ENCODE measurements at regions not wholly inside any gene's neighbourhood (a gene's known extent, or its start where the extent isn't known, plus 50 kb on each side); places are given as distances from the start of the nearest gene placed in this dataset.
"Not testable (repeated sequence)": the region's sequence is repeated elsewhere in the genome, so short reads cannot be mapped to it uniquely, and the experiment has no call there.

- DNase-seq (ENCODE audit: extremely low read depth, low read depth) = no peak
- no peak for TF ChIP-seq CTCF (IDR thresholded peaks at IDR 0.05; ENCODE audit: low read depth, low read length, missing control alignments)
- no peak overlapping the region for H3K4me3 ChIP-seq (replicated peaks; ENCODE audit: low read depth, low read length)
Observed at GRCh38 chr7:84941936-84942335, 244.9 kb downstream of the SEMA3D start.

- no peak for TF ChIP-seq CTCF (IDR thresholded peaks at IDR 0.05; ENCODE audit: low read depth, low read length, missing control alignments)
- no peak for DNase-seq (ENCODE audit: extremely low read depth, low read depth)
- H3K4me3 ChIP-seq (replicated peaks; ENCODE audit: low read depth, low read length) = no peak overlapping the region
Observed at GRCh38 chr7:84941291-84941690, 245.6 kb downstream of the SEMA3D start.

GRCh38 chr7:84939888-84940287 lies 247.0 kb downstream of the SEMA3D start:
- TF ChIP-seq CTCF (IDR thresholded peaks at IDR 0.05; ENCODE audit: low read depth, low read length, missing control alignments) = no peak
- no peak for DNase-seq (ENCODE audit: extremely low read depth, low read depth)
- H3K4me3 ChIP-seq (replicated peaks; ENCODE audit: low read depth, low read length) = 0 out of 2 replicates have a peak overlapping the region, but pooled peaks have one; percentile 4

GRCh38 chr7:84939442-84939841 lies 247.4 kb downstream of the SEMA3D start:
- DNase-seq (ENCODE audit: extremely low read depth, low read depth) = no peak
- 0 out of 2 replicates have a peak overlapping the region, but pooled peaks have one; percentile 4 for H3K4me3 ChIP-seq (replicated peaks; ENCODE audit: low read depth, low read length)
- no peak for TF ChIP-seq CTCF (IDR thresholded peaks at IDR 0.05; ENCODE audit: low read depth, low read length, missing control alignments)

- no peak for TF ChIP-seq CTCF (IDR thresholded peaks at IDR 0.05; ENCODE audit: low read depth, low read length, missing control alignments)
- DNase-seq (ENCODE audit: extremely low read depth, low read depth) = no peak
- no peak overlapping the region for H3K4me3 ChIP-seq (replicated peaks; ENCODE audit: low read depth, low read length)
Observed at GRCh38 chr7:84924353-84924752, 262.5 kb downstream of the SEMA3D start.

GRCh38 chr7:84923348-84923747 lies 263.5 kb downstream of the SEMA3D start:
- no peak for DNase-seq (ENCODE audit: extremely low read depth, low read depth)
- no peak overlapping the region for H3K4me3 ChIP-seq (replicated peaks; ENCODE audit: low read depth, low read length)
- TF ChIP-seq CTCF (IDR thresholded peaks at IDR 0.05; ENCODE audit: low read depth, low read length, missing control alignments) = no peak

- H3K4me3 ChIP-seq (replicated peaks; ENCODE audit: low read depth, low read length) = no peak overlapping the region
- no peak for TF ChIP-seq CTCF (IDR thresholded peaks at IDR 0.05; ENCODE audit: low read depth, low read length, missing control alignments)
- no peak for DNase-seq (ENCODE audit: extremely low read depth, low read depth)
Observed at GRCh38 chr7:84921154-84921553, 265.7 kb downstream of the SEMA3D start.

- DNase-seq (ENCODE audit: extremely low read depth, low read depth); H3K4me3 ChIP-seq (replicated peaks; ENCODE audit: low read depth, low read length): not testable (repeated sequence)
Observed at GRCh38 chr7:84916973-84917372, 269.9 kb downstream of the SEMA3D start.

All from HFF-Myc (cell line).